GM19025 (cell line): ENCODE measurements at regions not wholly inside any gene's neighbourhood (a gene's known extent, or its start where the extent isn't known, plus 50 kb on each side); places are given as distances from the start of the nearest gene placed in this dataset.

Experiments used
- ATAC-seq: cut with Tn5 transposase; IDR thresholded peaks from one replicate; pipeline ENCODE4 v1.9.1; 2021; ENCODE audit warnings: mild to moderate bottlenecking, low read depth, moderate library complexity; ENCODE audit not compliant: unreplicated experiment

DNA sequence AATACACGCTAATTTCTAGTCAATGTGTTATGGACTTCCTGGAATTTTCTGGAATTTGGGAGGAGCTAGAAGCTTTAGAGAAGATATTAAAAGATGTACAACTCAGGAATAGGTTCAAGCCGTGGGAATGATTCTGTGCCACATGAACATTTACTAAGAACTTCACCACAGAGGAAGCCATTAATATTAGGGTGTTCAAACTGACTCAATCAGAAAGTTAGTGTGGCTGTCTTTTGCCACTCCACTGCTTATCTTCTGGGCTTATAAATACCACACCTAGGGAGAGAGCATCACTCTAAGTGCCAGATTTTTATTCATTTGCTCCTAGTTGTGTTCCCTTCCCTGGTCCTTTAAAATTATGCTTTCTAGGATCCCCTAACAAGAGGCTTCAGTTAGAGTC is 409.8 kb downstream of the KCTD8 start:
- no peak for ATAC-seq

DNA sequence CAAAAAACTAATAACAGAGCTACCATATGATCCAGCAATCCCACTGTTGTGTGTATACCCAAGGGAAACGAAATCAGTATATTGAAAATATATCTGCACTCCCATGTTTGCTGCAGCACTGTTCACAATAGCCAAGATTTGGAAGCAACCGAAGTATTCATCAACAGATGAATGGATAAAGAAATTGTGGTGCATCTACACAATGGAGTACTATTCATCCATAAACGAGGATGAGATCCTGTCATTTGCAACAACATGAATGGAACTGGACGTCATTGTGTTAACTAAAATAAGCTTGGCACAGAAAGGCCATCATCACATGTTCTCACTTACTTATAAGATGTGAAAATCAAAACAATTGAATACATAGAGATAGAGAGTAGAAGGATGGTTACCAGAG is 402.1 kb downstream of the KCTD8 start:
- ATAC-seq, result no peak

DNA sequence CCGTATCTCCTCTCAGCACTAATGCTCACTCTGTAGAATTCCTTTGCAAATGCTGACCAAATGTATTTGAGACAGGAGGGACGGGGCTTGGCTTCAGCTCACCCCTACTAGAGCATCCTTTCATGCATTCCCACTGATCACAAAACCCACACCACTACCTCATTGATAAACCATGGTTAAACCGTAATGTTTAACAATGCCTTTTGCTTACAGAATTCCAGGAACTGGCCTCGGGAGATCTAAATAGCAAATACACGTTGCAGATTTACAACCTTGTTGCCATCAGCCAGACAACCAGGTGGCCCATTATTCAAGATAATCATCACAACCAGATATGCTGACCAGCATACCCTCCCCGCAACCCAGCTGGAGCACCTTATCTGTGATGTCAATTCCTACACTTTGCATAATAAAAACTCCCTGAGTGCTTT is 391.9 kb downstream of the KCTD8 start:
- ATAC-seq, result no peak

DNA sequence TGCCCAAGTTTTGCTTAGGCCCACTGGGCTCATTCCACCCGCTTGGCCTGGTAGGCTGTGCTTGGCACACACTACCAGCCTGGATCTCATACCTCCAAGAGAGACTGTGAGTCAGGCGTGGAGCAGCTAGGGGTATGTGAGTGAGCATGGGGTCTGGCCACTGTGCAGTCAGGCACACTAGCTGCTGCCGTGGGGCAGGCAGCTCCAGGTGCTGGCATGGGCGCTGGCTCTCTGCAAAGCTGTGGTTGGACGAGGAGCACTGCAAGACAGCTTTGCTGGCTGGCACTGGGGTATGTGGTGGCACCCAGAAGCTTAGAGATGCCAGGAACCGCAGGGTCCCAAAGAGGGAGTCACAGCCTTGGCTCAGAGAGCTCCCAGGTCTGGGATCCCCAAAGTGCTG is 377.8 kb downstream of the KCTD8 start:
- ATAC-seq, result no peak

DNA sequence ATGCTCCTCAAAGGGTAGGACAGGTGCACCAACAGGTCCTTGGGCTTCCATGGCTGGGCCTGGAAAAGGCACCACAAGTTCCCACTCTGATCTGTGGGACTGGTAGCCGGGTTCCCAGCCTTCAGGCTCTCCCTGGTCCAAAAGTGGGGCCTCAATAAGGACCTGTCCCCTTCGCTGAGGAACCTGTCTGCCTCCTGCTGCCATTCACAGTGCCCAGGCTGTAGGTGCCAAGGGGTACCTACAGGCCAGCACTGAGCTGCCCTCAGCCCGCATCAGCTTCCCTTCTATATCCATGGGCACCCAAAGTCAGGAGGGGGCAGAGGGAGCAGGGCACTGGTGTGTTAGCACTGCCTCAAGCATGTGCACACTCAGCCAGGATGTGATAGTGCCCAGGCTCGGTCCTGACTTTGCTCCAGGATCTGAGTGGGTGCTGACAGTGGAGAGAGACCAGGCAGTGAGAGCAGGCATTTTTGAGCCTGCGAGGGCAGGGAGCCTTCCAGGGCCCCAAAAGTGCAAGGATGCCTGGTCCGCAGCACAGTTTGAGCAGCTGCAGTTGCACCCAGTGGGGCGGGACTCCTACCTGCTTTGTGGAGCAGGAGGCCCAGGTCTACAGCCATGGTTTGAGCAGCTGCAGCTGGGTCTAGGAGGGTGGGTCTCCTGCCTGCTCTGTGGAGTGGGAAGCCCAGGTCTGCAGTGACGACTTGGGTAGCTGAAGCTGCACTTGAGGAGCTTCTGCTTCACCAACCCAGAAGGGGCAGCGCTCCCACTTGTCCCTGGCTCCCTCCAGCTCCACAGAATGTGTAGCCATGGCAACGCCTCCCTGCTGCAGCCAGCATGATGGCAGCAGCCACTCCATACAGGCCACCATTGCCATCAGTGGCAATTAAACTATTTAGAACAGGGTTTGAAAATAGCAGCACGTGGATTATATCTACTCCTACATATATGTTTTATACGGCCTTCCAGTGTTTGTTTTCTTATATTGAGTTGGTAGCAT is 376.4 kb downstream of the KCTD8 start:
- no peak for ATAC-seq

DNA sequence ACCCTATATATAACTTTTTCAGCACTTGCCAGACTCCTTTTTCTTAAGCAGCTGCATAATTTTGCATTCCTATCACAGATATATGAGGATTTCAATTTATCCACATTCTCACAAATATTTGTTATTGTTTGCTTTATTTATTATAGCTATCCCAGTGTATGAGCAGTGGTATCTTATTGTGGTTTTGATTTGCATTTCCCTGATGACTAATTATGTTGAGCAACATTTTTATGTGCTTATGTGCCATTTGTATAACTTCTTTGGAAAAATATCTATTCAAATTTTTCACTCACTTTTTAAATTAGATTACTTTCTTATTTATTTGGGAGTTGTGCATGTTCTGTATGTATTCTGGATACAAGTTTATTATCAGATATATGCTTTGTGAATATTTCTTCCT is 361.9 kb downstream of the KCTD8 start:
- ATAC-seq, result no peak

DNA sequence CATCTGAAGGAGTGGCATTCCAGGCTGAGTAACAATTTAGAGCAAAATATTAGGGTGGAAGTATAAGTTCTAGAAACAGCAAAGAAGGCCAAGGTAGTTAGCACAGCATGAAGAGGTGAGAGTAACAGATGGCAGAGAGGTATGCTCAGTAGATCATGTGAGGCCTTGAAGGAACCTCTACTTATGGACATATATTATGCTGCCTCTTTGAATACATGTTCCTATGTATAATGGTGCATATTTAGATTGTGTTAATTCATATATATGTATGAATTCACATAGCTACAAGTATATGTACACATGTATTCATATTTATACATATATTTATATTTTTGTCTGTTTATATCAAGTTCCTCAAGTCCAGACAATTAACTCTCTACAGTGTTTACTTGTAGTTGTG is 355.2 kb downstream of the KCTD8 start:
- ATAC-seq, result no peak

DNA sequence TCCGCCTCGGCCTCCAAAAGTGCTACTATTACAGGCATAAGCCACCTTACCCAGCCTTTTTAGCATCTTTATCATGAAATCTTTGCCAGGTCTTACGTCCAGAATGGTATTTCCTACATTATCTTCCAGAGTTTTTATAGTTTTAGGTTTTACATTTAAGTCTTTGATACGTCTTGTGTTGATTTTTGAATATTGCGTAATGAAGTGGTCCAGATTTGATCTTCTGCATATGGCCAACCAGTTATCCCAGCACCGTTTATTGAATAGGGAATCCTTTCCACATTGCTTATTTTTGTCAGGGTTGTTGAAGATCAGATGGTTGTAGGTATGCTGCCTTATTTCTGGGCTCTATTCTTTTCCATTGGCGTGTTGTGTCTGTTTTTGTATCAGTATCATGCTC is 349.6 kb downstream of the KCTD8 start:
- no peak for ATAC-seq

DNA sequence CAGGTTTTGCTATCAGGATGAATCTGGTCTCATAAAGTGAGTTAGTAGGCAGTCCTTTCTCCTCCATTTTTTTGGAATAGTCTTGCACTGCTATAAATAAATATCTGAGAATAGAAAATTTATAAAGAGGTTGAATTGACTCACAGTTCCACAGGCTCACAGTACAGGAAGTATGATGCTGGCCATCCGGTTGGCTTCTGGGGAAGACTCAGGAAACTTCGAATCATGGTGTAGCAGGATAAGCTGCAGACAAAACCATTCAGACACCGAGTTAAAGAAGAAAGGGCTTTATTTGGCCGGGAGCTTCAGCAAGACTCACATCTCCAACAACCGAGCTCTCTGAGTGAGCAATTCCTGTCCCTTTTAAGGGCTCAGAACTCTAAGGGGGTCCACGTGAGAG is 348.2 kb downstream of the KCTD8 start:
- no peak for ATAC-seq

DNA sequence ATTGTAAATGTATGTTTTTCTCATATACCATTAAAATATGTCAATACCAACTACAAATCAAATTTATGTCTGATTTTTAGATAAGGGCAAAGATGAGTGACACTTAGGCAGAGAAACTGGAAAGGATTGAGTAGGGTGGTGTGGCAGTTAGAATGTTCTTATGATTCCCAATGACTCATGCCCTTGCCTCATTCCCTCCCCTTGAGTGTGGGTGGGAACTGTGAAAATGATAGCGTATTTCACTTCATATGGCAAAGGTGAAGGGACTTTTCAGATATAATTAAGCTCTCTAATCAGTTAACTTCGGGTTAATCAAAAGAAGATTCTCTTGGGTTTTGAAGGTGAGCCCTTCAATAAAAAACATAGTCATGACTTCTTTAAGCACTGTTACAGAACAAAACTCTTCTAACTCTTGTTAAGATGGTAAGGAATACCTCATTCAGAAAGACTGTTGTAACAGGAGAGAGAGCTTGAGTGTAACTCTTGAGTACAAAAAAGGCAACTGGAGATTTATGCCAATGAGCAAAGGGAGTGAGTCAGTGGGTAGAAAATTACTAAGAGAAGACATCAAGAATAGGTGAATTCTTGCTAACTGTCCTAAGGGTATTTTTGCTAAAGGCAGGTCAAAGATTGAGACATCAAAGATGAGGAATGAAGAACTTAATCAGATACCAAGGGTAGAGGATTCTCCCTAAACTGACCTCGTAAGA is 329.5 kb downstream of the KCTD8 start:
- ATAC-seq, result no peak

DNA sequence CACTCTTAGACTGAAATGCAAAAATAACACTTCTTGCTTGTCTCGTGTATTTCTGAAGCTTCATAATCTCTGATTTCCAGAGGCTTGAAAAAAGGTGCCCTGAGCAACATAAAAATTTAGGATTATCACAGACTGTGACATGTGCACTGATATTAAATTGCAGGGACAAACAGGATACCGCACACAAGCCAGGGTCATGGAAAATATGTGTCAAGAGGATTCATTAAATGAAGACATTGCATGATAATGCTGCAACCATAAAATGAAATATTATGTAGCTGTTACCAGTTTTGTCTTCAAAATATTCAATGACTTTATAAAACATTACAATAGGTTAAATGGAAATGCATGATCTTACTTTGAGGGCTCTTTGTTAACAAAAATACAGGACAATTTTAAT is 328.0 kb downstream of the KCTD8 start:
- ATAC-seq, result no peak

DNA sequence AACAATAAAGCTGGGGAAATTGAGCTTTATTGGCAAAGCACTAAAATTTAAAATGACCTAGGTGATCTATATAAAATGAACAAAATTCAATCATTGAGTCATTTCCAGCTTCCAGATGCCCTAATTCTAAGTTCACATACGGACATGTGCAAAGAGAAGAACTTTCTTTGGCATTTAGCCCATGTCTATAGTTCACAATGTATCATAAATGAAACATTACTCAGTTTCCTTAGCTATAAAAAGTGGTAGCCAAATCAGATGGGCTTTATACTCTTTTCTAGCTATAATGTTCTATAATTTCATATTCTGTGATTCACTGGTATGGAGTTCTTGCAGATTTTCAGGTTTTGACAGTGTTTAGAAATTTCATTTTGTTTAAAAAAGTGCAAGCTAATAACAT is 327.4 kb downstream of the KCTD8 start:
- ATAC-seq, result no peak
